NCI-H82 (cell line): ENCODE measurements at regions not wholly inside any gene's neighbourhood (a gene's known extent, or its start where the extent isn't known, plus 50 kb on each side); places are given as distances from the start of the nearest gene placed in this dataset.
"Not testable (repeated sequence)": the region's sequence is repeated elsewhere in the genome, so short reads cannot be mapped to it uniquely, and the experiment has no call there.

Source experiments
- DNase-seq: peaks from one replicate; lab custom pipeline; 2025; lab: John Stamatoyannopoulos, UW

- not testable (repeated sequence) for DNase-seq
Observed at GRCh38 chr22:22756551-22757201, 112.3 kb downstream of the GGTLC2 start.

GRCh38 chr22:22758101-22758807 lies 113.8 kb downstream of the GGTLC2 start:
- DNase-seq, result not testable (repeated sequence)

GRCh38 chr22:22759371-22759770 lies 115.0 kb downstream of the GGTLC2 start:
- DNase-seq, result no peak

- no peak for DNase-seq
Observed at GRCh38 chr22:22759889-22760546, 115.6 kb downstream of the GGTLC2 start.

GRCh38 chr22:22761606-22761962 lies 117.2 kb downstream of the GGTLC2 start:
- no peak for DNase-seq

GRCh38 chr22:22761963-22762772 lies 117.8 kb downstream of the GGTLC2 start:
- no peak for DNase-seq

- DNase-seq, result no peak
Observed at GRCh38 chr22:22763512-22763911, 119.1 kb downstream of the GGTLC2 start.

GRCh38 chr22:22764085-22764484 lies 119.7 kb downstream of the GGTLC2 start:
- DNase-seq, result no peak

- no peak for DNase-seq
Observed at GRCh38 chr22:22767876-22768602, 119.6 kb upstream of the IGLL5 start.

- DNase-seq, result no peak
Observed at GRCh38 chr22:22768885-22769284, 118.7 kb upstream of the IGLL5 start.

- DNase-seq, result no peak
Observed at GRCh38 chr22:22769434-22770279, 118.0 kb upstream of the IGLL5 start.

GRCh38 chr22:22770280-22770871 lies 117.2 kb upstream of the IGLL5 start:
- DNase-seq, result peak; percentile 62

- no peak for DNase-seq
Observed at GRCh38 chr22:22770881-22771280, 116.7 kb upstream of the IGLL5 start.

- no peak for DNase-seq
Observed at GRCh38 chr22:22771696-22772377, 115.8 kb upstream of the IGLL5 start.

- no peak for DNase-seq
Observed at GRCh38 chr22:22772396-22772795, 115.2 kb upstream of the IGLL5 start.

- no peak for DNase-seq
Observed at GRCh38 chr22:22772883-22773282, 114.7 kb upstream of the IGLL5 start.

GRCh38 chr22:22773427-22773826 lies 114.2 kb upstream of the IGLL5 start:
- no peak for DNase-seq

- DNase-seq, result no peak
Observed at GRCh38 chr22:22773979-22774604, 113.5 kb upstream of the IGLL5 start.

GRCh38 chr22:22774762-22775161 lies 112.9 kb upstream of the IGLL5 start:
- DNase-seq, result not testable (repeated sequence)
